ENCODE measurements at regions not wholly inside any gene's neighbourhood (a gene's known extent, or its start where the extent isn't known, plus 50 kb on each side); places are given as distances from the start of the nearest gene placed in this dataset.
A peak's percentile ranks its signal among the peaks of the same experiment; 100 is the strongest.
"Not testable (repeated sequence)": the region's sequence is repeated elsewhere in the genome, so short reads cannot be mapped to it uniquely, and the experiment has no call there.

- no peak for DNase-seq (ENCODE audit: low read depth)
These were observed 128.9 kb upstream of the GOT2 start for GRCh38 chr16:58863042-58863441.

GRCh38 chr16:58862334-58863021 is 128.4 kb upstream of the GOT2 start:
- no peak for DNase-seq (ENCODE audit: low read depth)

GRCh38 chr16:58859958-58860669 is 126.0 kb upstream of the GOT2 start:
- DNase-seq (ENCODE audit: low read depth), result no peak

- not testable (repeated sequence) for DNase-seq (ENCODE audit: low read depth)
These were observed 124.5 kb upstream of the GOT2 start for GRCh38 chr16:58858577-58858976.

- no peak for DNase-seq (ENCODE audit: low read depth)
These were observed 121.3 kb upstream of the GOT2 start for GRCh38 chr16:58855291-58855863.

GRCh38 chr16:58853854-58854791 is 120.0 kb upstream of the GOT2 start:
- no peak for DNase-seq (ENCODE audit: low read depth)

- no peak for DNase-seq (ENCODE audit: low read depth)
These were observed 116.5 kb upstream of the GOT2 start for GRCh38 chr16:58850678-58851020.

- DNase-seq (ENCODE audit: low read depth), result no peak
These were observed 116.0 kb upstream of the GOT2 start for GRCh38 chr16:58850019-58850677.

GRCh38 chr16:58848662-58849002 is 114.5 kb upstream of the GOT2 start:
- DNase-seq (ENCODE audit: low read depth), result no peak

- DNase-seq (ENCODE audit: low read depth), result no peak
These were observed 114.0 kb upstream of the GOT2 start for GRCh38 chr16:58847902-58848661.

GRCh38 chr16:58846226-58846625 is 112.1 kb upstream of the GOT2 start:
- DNase-seq (ENCODE audit: low read depth), result not testable (repeated sequence)

GRCh38 chr16:58843675-58844074 is 109.6 kb upstream of the GOT2 start:
- DNase-seq (ENCODE audit: low read depth), result peak; percentile 24

- no peak for DNase-seq (ENCODE audit: low read depth)
These were observed 108.6 kb upstream of the GOT2 start for GRCh38 chr16:58842746-58843145.

GRCh38 chr16:58842156-58842555 is 108.0 kb upstream of the GOT2 start:
- DNase-seq (ENCODE audit: low read depth), result no peak

GRCh38 chr16:58837950-58838349 is 103.8 kb upstream of the GOT2 start:
- no peak for DNase-seq (ENCODE audit: low read depth)

- no peak for DNase-seq (ENCODE audit: low read depth)
These were observed 102.3 kb upstream of the GOT2 start for GRCh38 chr16:58836427-58836826.

GRCh38 chr16:58832386-58832895 is 98.3 kb upstream of the GOT2 start:
- no peak for DNase-seq (ENCODE audit: low read depth)

GRCh38 chr16:58831386-58831785 is 97.3 kb upstream of the GOT2 start:
- DNase-seq (ENCODE audit: low read depth), result no peak

- no peak for DNase-seq (ENCODE audit: low read depth)
These were observed 94.9 kb upstream of the GOT2 start for GRCh38 chr16:58828901-58829545.

GRCh38 chr16:58824201-58824600 is 90.1 kb upstream of the GOT2 start:
- DNase-seq (ENCODE audit: low read depth), result no peak

All from iris pigment epithelial cell (primary cell).